ENCODE measurements at regions not wholly inside any gene's neighbourhood (a gene's known extent, or its start where the extent isn't known, plus 50 kb on each side); places are given as distances from the start of the nearest gene placed in this dataset.

GRCh38 chr11:103700622-103701021, 335.8 kb upstream of the DDI1 start:
- no peaks in the 10 kb centered on the region for H3K4me1 Mint-ChIP-seq
- H3K9me3 ChIP-seq (replicated peaks in 1 of 2; ENCODE audit: control insufficient read depth in 1 of 2, insufficient read depth in 1 of 2, low read length in 2 of 2), result peaks cover 0 to 3% of the 10 kb centered on the region in 2 donors
- no peaks in the 10 kb centered on the region for H3K79me2 ChIP-seq (ENCODE audit: insufficient read depth, low read length)

GRCh38 chr11:103703437-103703836, 333.0 kb upstream of the DDI1 start:
- Histone ChIP-seq H3K9ac (ENCODE audit: insufficient read depth, low read length, poor library complexity, severe bottlenecking) (no peak overlapping the region), H3K27ac (ENCODE audit: low read depth in 1 of 2, low read length in 2 of 2) (no peak overlapping the region), H2AFZ (ENCODE audit: insufficient read depth, low read depth, low read length, poor library complexity, severe bottlenecking) (no peak overlapping the region), H3K9me3 (replicated peaks in 1 of 2; ENCODE audit: control insufficient read depth in 1 of 2, insufficient read depth in 1 of 2, low read length in 2 of 2) (no peaks in the 10 kb centered on the region), H4K20me1 (ENCODE audit: insufficient read depth, low read length) (no peaks in the 10 kb centered on the region), H3K27me3 (ENCODE audit: control insufficient read depth in 2 of 2, insufficient read depth in 2 of 2, low read length in 2 of 2) (no peaks in the 10 kb centered on the region), H3K4me2 (replicated peaks; ENCODE audit: extremely low read depth, low read length, poor library complexity, severe bottlenecking) (no peak overlapping the region), H3K36me3 (replicated peaks in 1 of 2; ENCODE audit: control insufficient read depth in 1 of 2, insufficient read depth in 2 of 2, low read length in 2 of 2) (no peaks in the 10 kb centered on the region), H3K4me1 (ENCODE audit: control insufficient read depth in 1 of 2, insufficient read depth in 2 of 2, low read length in 2 of 2) (no peaks in the 10 kb centered on the region), H3K4me3 (replicated peaks in 1 of 3; ENCODE audit: low read depth in 2 of 3, low read length in 3 of 3) (no peak overlapping the region), H3K79me2 (ENCODE audit: insufficient read depth, low read length) (no peaks in the 10 kb centered on the region)
- H3K27ac Mint-ChIP-seq, result no peak overlapping the region
- H3K4me1 Mint-ChIP-seq, result no peaks in the 10 kb centered on the region
- peaks cover 0 to 1% (median 0%) of the 10 kb centered on the region in 3 donors for H3K27me3 Mint-ChIP-seq (ENCODE audit: low read depth in 3 of 3)
- WGBS (ENCODE audit: insufficient coverage), result 40% methylated on average over 1 of the region's 2 CpGs
- no peak overlapping the region for H3K4me3 Mint-ChIP-seq
- intact Hi-C loops (cut with micrococcal nuclease), result no loop called here
- DNase-seq, result no peak
- no peak for TF ChIP-seq CTCF (IDR thresholded peaks at IDR 0.05)
- no peaks in the 10 kb centered on the region for H3K36me3 Mint-ChIP-seq
- peaks cover 0 to 6% (median 1%) of the 10 kb centered on the region in 7 donors for H3K9me3 Mint-ChIP-seq

More at GRCh38 chr11:103700622-103701021, 335.8 kb upstream of the DDI1 start:
- Mint-ChIP-seq H3K36me3 (no peaks in the 10 kb centered on the region), H3K4me3 (no peak overlapping the region), H3K9me3 (peaks cover 0 to 7% (median 4%) of the 10 kb centered on the region in 7 donors), H3K27ac (no peak overlapping the region), H3K27me3 (ENCODE audit: low read depth in 3 of 3) (no peaks in the 10 kb centered on the region)
- 86% methylated on average over 1 of the region's 1 CpG for WGBS (ENCODE audit: insufficient coverage)
- Histone ChIP-seq H3K4me2 (replicated peaks; ENCODE audit: extremely low read depth, low read length, poor library complexity, severe bottlenecking) (no peak overlapping the region), H3K4me1 (ENCODE audit: control insufficient read depth in 1 of 2, insufficient read depth in 2 of 2, low read length in 2 of 2) (no peaks in the 10 kb centered on the region), H3K27ac (ENCODE audit: low read depth in 1 of 2, low read length in 2 of 2) (no peak overlapping the region), H3K9ac (ENCODE audit: insufficient read depth, low read length, poor library complexity, severe bottlenecking) (no peak overlapping the region), H3K4me3 (replicated peaks in 1 of 3; ENCODE audit: low read depth in 2 of 3, low read length in 3 of 3) (no peak overlapping the region), H2AFZ (ENCODE audit: insufficient read depth, low read depth, low read length, poor library complexity, severe bottlenecking) (no peak overlapping the region), H3K36me3 (replicated peaks in 1 of 2; ENCODE audit: control insufficient read depth in 1 of 2, insufficient read depth in 2 of 2, low read length in 2 of 2) (no peaks in the 10 kb centered on the region), H3K27me3 (ENCODE audit: control insufficient read depth in 2 of 2, insufficient read depth in 2 of 2, low read length in 2 of 2) (no peaks in the 10 kb centered on the region), H4K20me1 (ENCODE audit: insufficient read depth, low read length) (no peaks in the 10 kb centered on the region)
- no peak for TF ChIP-seq CTCF (IDR thresholded peaks at IDR 0.05)
- intact Hi-C loops (cut with micrococcal nuclease), result no loop called here
- DNase-seq, result no peak
